H1 (cell line): ENCODE measurements at regions not wholly inside any gene's neighbourhood (a gene's known extent, or its start where the extent isn't known, plus 50 kb on each side); places are given as distances from the start of the nearest gene placed in this dataset.
"Not testable (repeated sequence)": the region's sequence is repeated elsewhere in the genome, so short reads cannot be mapped to it uniquely, and the experiment has no call there.

Experiments used
- CTCF ChIA-PET: fragments of 300-600 bp; sonication (Branson Sonifier 250); formaldehyde crosslinking; loops from one replicate; lab custom pipeline; 2021; ENCODE audit not compliant: partially characterized antibody; lab: Charles Lee
- POLR2A ChIA-PET: fragments of 300-600 bp; sonication (Branson Sonifier 250); formaldehyde crosslinking; loops from one replicate; lab custom pipeline; 2021; ENCODE audit warnings: inconsistent platforms; ENCODE audit not compliant: partially characterized antibody; lab: Charles Lee
- DNase-seq, 2 experiments: peaks; one replicate each; pipeline versions ENCODE4 v3.0.0 to v3.0.0-alpha.2; 2010 to 2022; ENCODE audit warnings: low spot score in 2 of 2, low read depth in 1 of 2, mixed read lengths in 1 of 2
- FAIRE-seq: peaks from 2 replicates; lab custom pipeline; 2011; peaks lifted over from hg19 to GRCh38; lab: Jason Lieb, UNC
- H2AFZ ChIP-seq: 2 replicates; pipeline ENCODE4 v1.8.1; 2012; ENCODE audit warnings: low read length, inconsistent platforms
- H2AK5ac ChIP-seq: 2 replicates; pipeline ENCODE4 v1.6.1; 2013; ENCODE audit warnings: low read depth, low read length
- H2BK120ac ChIP-seq: replicated peaks from 2 replicates; pipeline ENCODE3; 2013; ENCODE audit warnings: low read depth, low read length, inconsistent platforms
- H2BK12ac ChIP-seq: 2 replicates; pipeline ENCODE4 v1.6.1; 2013; ENCODE audit warnings: low read depth, low read length
- H2BK15ac ChIP-seq: 2 replicates; pipeline ENCODE4 v1.6.1; 2013; ENCODE audit warnings: low read length
- H2BK20ac ChIP-seq: 2 replicates; pipeline ENCODE4 v1.6.1; 2013; ENCODE audit warnings: low read length
- H2BK5ac ChIP-seq: 2 replicates; pipeline ENCODE4 v1.6.1; 2013; ENCODE audit warnings: low read depth, low read length
- H3K14ac ChIP-seq: 2 replicates; pipeline ENCODE4 v1.6.1; 2013; ENCODE audit warnings: inconsistent platforms; ENCODE audit not compliant: insufficient read length
- H3K18ac ChIP-seq: 2 replicates; pipeline ENCODE4 v1.6.1; 2013; ENCODE audit warnings: low read length; ENCODE audit errors: extremely low read depth
- H3K23ac ChIP-seq: 2 replicates; pipeline ENCODE4 v1.6.1; 2013; ENCODE audit warnings: inconsistent platforms; ENCODE audit not compliant: insufficient read length
- H3K23me2 ChIP-seq: 2 replicates; pipeline ENCODE4 v1.6.1; 2013; ENCODE audit warnings: low read depth, low read length
- H3K27ac ChIP-seq: 2 replicates; pipeline ENCODE4 v1.6.1; 2011; ENCODE audit warnings: low read depth, low read length, inconsistent platforms
- H3K27me3 ChIP-seq, 4 experiments: replicated peaks in 1 of 4; 1 replicate in 1 of 4; 2 replicates in 3 of 4; pipeline versions ENCODE4 v1.6.1 to v1.8.1; 2011 to 2013; ENCODE audit warnings: low read length in 3 of 4, mild to moderate bottlenecking in 3 of 4, inconsistent platforms in 2 of 4, mixed read lengths in 2 of 4, moderate library complexity in 1 of 4; ENCODE audit not compliant: control insufficient read depth in 3 of 4, insufficient read depth in 3 of 4; ENCODE audit errors: extremely low read depth in 1 of 4
- H3K36me3 ChIP-seq, 4 experiments: 2 replicates each; pipeline versions ENCODE4 v1.6.1 to v1.8.1; 2011 to 2013; ENCODE audit warnings: mild to moderate bottlenecking in 4 of 4, low read length in 3 of 4, moderate library complexity in 2 of 4, control low read depth in 1 of 4, inconsistent platforms in 1 of 4; ENCODE audit not compliant: insufficient read depth in 4 of 4, control insufficient read depth in 2 of 4
- H3K4ac ChIP-seq: replicated peaks from 2 replicates; pipeline ENCODE3; 2013; ENCODE audit warnings: low read length, low read depth, mixed read lengths, inconsistent platforms; ENCODE audit not compliant: insufficient read length
- H3K4me1 ChIP-seq, 4 experiments: replicated peaks in 1 of 4; 1 replicate in 1 of 4; 2 replicates in 3 of 4; pipeline versions ENCODE4 v1.6.1 to v1.8.1; 2011 to 2013; ENCODE audit warnings: low read length in 3 of 4, inconsistent platforms in 2 of 4, mixed read lengths in 1 of 4; ENCODE audit not compliant: insufficient read depth in 4 of 4, control insufficient read depth in 3 of 4
- H3K4me2 ChIP-seq, 2 experiments: 2 replicates each; pipeline versions ENCODE4 v1.6.1 to v1.8.1; 2011 to 2013; ENCODE audit warnings: low read depth in 2 of 2, low read length in 2 of 2, control low read depth in 1 of 2, inconsistent platforms in 1 of 2, mild to moderate bottlenecking in 1 of 2; ENCODE audit not compliant: insufficient read depth in 1 of 2
- H3K4me3 ChIP-seq, 4 experiments: fragments of 200-600, 300-600 bp in 1 of 4; sonication (generic), shearing (Covaris generic), sonication (Bioruptor Twin) in 1 of 4; 2 replicates each; pipeline versions ENCODE4 v1.5.1 to v1.8.1; 2011 to 2016; ENCODE audit warnings: low read length in 4 of 4, low read depth in 3 of 4, control low read depth in 2 of 4, inconsistent platforms in 2 of 4, mild to moderate bottlenecking in 2 of 4, mixed read lengths in 1 of 4, moderate library complexity in 1 of 4; ENCODE audit not compliant: insufficient read depth in 2 of 4; ENCODE audit errors: extremely low read depth in 1 of 4
- H3K56ac ChIP-seq: replicated peaks from 2 replicates; pipeline ENCODE3; 2013; ENCODE audit warnings: low read depth, mild to moderate bottlenecking, mixed read lengths, low read length, inconsistent platforms; ENCODE audit not compliant: insufficient read length
- H3K79me1 ChIP-seq: 2 replicates; pipeline ENCODE4 v1.6.1; 2013; ENCODE audit warnings: low read depth, low read length, control low read depth
- H3K79me2 ChIP-seq, 2 experiments: 2 replicates each; pipeline versions ENCODE4 v1.6.1 to v1.8.1; 2012 to 2013; ENCODE audit warnings: low read length in 2 of 2, mild to moderate bottlenecking in 2 of 2, inconsistent platforms in 1 of 2; ENCODE audit not compliant: insufficient read depth in 2 of 2, control insufficient read depth in 1 of 2
- H3K9ac ChIP-seq, 4 experiments: replicated peaks in 1 of 4; 1 replicate in 1 of 4; 2 replicates in 3 of 4; pipeline versions ENCODE4 v1.6.1 to v1.8.1; 2011 to 2013; ENCODE audit warnings: low read depth in 3 of 4, low read length in 3 of 4, control low read depth in 2 of 4, mild to moderate bottlenecking in 2 of 4, moderate library complexity in 2 of 4, inconsistent platforms in 1 of 4; ENCODE audit errors: extremely low read depth in 1 of 4
- H3K9me3 ChIP-seq, 2 experiments: 2 replicates each; pipeline versions ENCODE4 v1.6.1 to v1.8.1; 2012 to 2013; ENCODE audit warnings: mild to moderate bottlenecking in 2 of 2, moderate library complexity in 2 of 2, control low read depth in 1 of 2, inconsistent platforms in 1 of 2, low read depth in 1 of 2, low read length in 1 of 2, mixed read lengths in 1 of 2; ENCODE audit not compliant: insufficient read depth in 2 of 2
- H4K20me1 ChIP-seq, 2 experiments: replicated peaks in 1 of 2; 2 replicates each; pipeline versions ENCODE3 to v1.8.1; 2011 to 2013; ENCODE audit warnings: inconsistent platforms in 2 of 2, low read length in 2 of 2, mild to moderate bottlenecking in 1 of 2; ENCODE audit not compliant: insufficient read depth in 2 of 2, control insufficient read depth in 1 of 2
- H4K5ac ChIP-seq: 2 replicates; pipeline ENCODE4 v1.6.1; 2013; ENCODE audit warnings: low read length, low read depth, mixed read lengths, inconsistent platforms; ENCODE audit not compliant: insufficient read length
- H4K8ac ChIP-seq: 2 replicates; pipeline ENCODE4 v1.8.0; 2013; ENCODE audit warnings: mild to moderate bottlenecking, moderate library complexity, low read length, inconsistent platforms; ENCODE audit not compliant: insufficient read depth; ENCODE audit errors: extremely low read depth
- H4K91ac ChIP-seq: replicated peaks from 2 replicates; pipeline ENCODE3; 2013; ENCODE audit warnings: low read length, mixed read lengths, inconsistent platforms; ENCODE audit not compliant: insufficient read length
- WGBS, 2 experiments: shearing (Covaris generic) in 1 of 2; methylation state at CpG; one replicate each; pipeline versions ENCODE4 v1.1.6 to v1.1.7; 2013 to 2015; ENCODE audit warnings: low lambda C conversion rate in 2 of 2, mixed read lengths in 2 of 2, inconsistent platforms in 1 of 2, low coverage in 1 of 2, missing lambda C conversion rate in 1 of 2; ENCODE audit not compliant: insufficient replicate concordance in 2 of 2, insufficient coverage in 1 of 2, insufficient read length in 1 of 2; ENCODE audit errors: extremely low coverage in 1 of 2, missing lambda C conversion rate in 1 of 2; 5-methylcytosine and 5-hydroxymethylcytosine counted together

GRCh38 chr1:120600442-120601041, 123.2 kb upstream of the NBPF26 start:
- H3K14ac ChIP-seq, H4K8ac ChIP-seq, POLR2A ChIA-PET, FAIRE-seq, H2BK20ac ChIP-seq, H2BK15ac ChIP-seq, H3K27ac ChIP-seq, H3K18ac ChIP-seq, H3K4me3 ChIP-seq, H4K91ac ChIP-seq, CTCF ChIA-PET, H3K4ac ChIP-seq, H3K79me1 ChIP-seq, H3K23ac ChIP-seq, H2BK120ac ChIP-seq, H3K9me3 ChIP-seq, H3K4me1 ChIP-seq, H3K9ac ChIP-seq, H3K56ac ChIP-seq, H4K20me1 ChIP-seq, DNase-seq, H3K4me2 ChIP-seq, H2AK5ac ChIP-seq, H3K23me2 ChIP-seq, H3K27me3 ChIP-seq, H3K36me3 ChIP-seq, H2BK5ac ChIP-seq, H3K79me2 ChIP-seq, H2AFZ ChIP-seq, H2BK12ac ChIP-seq, H4K5ac ChIP-seq: not testable (repeated sequence)
- no CpG with 5 or more reads among the region's 3 CpGs for WGBS, 2 experiments

GRCh38 chr1:120607882-120608281, 115.9 kb upstream of the NBPF26 start:
- H3K79me2 ChIP-seq, H3K56ac ChIP-seq, H3K4me2 ChIP-seq, H3K23me2 ChIP-seq, FAIRE-seq, H3K36me3 ChIP-seq, H3K9ac ChIP-seq, H2BK12ac ChIP-seq, H4K91ac ChIP-seq, H3K4ac ChIP-seq, H2AFZ ChIP-seq, H3K4me1 ChIP-seq, H2AK5ac ChIP-seq, H2BK15ac ChIP-seq, H2BK120ac ChIP-seq, H4K8ac ChIP-seq, H3K79me1 ChIP-seq, CTCF ChIA-PET, H3K27me3 ChIP-seq, H3K9me3 ChIP-seq, H4K20me1 ChIP-seq, DNase-seq, H3K18ac ChIP-seq, H3K4me3 ChIP-seq, H3K14ac ChIP-seq, H3K27ac ChIP-seq, H4K5ac ChIP-seq, H3K23ac ChIP-seq, POLR2A ChIA-PET, H2BK20ac ChIP-seq, H2BK5ac ChIP-seq: not testable (repeated sequence)
- WGBS, 2 experiments: no CpG with 5 or more reads among the region's 3 CpGs
